C4-2B (cell line): ENCODE measurements at regions not wholly inside any gene's neighbourhood (a gene's known extent, or its start where the extent isn't known, plus 50 kb on each side); places are given as distances from the start of the nearest gene placed in this dataset.

Experiments used
- H3K27ac ChIP-seq: fragments of 450-650 bp; 2 replicates; pipeline ENCODE4 v1.5.1; 2017
- ZFX ChIP-seq: fragments of 450-650 bp; IDR thresholded peaks from 2 replicates; pipeline ENCODE4 v1.6.1; 2017
- TF ChIP-seq, protein P1 (sequence below): fragments of 450-650 bp; conservative IDR thresholded peaks from 2 replicates; pipeline ENCODE4 v1.5.1; 2017; ENCODE audit warnings: mild to moderate bottlenecking

DNA sequence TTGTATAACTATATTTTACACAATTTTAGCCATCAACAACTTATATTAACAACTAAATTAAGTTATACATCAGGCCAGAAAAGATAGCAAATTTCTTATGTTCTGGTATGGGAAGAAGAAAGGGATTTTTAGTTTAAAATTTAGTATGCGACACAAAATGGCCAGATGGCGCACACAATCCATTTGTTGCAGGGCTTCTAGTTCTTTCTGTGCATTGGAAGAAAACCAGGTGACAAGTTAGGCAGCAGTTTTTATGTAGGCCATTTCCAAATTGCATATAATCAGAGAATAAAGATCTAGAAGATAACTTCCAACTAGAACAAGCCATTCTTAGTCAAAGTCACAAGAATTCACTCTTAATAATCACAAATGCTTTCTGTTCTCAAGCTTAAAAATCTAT is 230.1 kb upstream of the ZNF717 start:
- H3K27ac ChIP-seq, result no peak overlapping the region
- no peak for TF ChIP-seq ZFX
- TF ChIP-seq, protein P1, sequence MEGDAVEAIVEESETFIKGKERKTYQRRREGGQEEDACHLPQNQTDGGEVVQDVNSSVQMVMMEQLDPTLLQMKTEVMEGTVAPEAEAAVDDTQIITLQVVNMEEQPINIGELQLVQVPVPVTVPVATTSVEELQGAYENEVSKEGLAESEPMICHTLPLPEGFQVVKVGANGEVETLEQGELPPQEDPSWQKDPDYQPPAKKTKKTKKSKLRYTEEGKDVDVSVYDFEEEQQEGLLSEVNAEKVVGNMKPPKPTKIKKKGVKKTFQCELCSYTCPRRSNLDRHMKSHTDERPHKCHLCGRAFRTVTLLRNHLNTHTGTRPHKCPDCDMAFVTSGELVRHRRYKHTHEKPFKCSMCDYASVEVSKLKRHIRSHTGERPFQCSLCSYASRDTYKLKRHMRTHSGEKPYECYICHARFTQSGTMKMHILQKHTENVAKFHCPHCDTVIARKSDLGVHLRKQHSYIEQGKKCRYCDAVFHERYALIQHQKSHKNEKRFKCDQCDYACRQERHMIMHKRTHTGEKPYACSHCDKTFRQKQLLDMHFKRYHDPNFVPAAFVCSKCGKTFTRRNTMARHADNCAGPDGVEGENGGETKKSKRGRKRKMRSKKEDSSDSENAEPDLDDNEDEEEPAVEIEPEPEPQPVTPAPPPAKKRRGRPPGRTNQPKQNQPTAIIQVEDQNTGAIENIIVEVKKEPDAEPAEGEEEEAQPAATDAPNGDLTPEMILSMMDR, result no peak

DNA sequence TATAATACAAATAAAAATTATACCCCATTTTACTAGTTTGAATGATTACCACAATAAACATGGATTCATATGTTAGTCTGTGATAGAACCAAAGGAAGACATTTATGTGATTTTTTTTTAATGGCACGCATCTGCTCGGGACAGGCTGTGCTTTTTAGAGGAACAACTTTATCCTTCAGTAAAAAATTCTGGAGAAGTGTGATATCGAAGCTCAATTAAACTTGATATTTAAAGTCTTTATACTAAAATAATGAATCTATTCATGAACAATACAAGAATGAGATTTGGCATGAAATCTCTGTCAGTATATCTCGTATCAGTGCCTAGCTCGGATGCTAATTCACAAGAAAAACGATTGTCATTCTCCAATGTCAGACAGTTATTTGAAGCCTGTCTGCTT is 230.8 kb upstream of the ZNF717 start:
- H3K27ac ChIP-seq, result no peak overlapping the region
- TF ChIP-seq ZFX, result no peak
- TF ChIP-seq, protein P1, result no peak

DNA sequence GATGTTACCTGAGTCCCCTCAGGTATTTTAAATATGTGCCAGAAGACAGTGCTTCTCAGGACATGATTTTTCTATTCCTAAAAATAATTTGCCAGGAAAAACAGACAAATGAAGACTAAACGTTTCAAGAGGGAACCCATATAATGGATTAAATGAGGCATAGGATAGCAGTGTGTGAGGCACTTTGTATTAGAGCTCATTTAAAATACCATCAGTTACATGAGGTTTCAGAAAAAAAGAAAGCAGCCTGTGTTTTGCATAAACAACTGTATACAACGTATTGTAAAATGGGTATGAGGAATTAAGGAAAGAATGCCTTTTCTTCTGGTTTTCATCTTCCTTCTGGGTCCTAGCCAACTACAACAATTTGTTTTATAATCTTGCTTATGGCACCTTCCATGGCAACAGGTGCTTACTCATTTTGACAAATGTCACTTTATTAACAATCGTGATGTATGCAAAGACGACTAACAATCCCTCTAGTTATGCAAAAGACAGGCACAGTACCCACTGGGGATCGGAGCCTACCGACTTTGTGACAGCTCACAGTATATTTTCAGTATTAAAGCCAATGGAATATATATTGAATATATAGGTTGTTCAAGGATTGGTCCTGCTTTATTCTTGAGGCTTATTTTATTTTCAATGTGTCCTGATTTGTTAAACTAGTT is 231.6 kb upstream of the ZNF717 start:
- TF ChIP-seq, protein P1, result no peak
- no peak for TF ChIP-seq ZFX
- no peak overlapping the region for H3K27ac ChIP-seq

DNA sequence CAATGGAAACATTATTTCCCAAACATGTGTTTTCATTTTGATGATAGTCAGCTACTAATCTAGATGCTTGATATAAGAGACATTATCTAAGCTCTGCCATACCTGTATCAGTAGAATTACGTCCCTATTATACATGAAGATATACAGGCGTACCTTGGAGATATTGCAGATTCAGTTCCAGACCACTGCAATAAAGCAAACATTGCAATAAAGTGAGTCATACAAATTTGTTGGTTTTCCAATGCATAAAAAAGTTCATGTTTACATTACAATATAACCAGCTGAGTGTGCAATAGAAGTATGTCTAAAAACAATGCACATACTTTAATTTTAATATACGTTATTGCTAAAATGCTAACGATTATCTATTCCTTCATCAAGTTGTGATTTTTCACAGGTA is 236.0 kb upstream of the ZNF717 start:
- TF ChIP-seq, protein P1, result no peak
- no peak for TF ChIP-seq ZFX
- no peak overlapping the region for H3K27ac ChIP-seq

DNA sequence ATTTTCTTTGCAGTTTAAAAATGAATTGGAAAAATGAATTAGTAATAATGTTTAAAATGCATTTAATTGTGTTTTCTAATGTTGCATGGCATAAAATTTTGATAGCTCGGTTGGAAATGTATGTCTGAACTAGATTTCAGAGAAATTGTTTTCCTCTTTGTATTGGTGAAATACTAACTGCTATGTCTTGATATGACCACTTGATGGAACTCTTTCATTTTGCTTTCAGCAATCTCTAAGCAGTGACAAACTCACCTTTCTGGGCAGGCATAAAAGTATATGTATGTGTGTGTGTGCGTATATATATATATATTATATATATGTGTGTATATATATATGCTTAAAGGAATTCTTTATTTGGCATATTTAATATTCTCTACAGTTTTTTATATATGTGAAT is 239.3 kb upstream of the ZNF717 start:
- no peak overlapping the region for H3K27ac ChIP-seq
- TF ChIP-seq, protein P1, result peak; percentile 63
- TF ChIP-seq ZFX, result no peak

DNA sequence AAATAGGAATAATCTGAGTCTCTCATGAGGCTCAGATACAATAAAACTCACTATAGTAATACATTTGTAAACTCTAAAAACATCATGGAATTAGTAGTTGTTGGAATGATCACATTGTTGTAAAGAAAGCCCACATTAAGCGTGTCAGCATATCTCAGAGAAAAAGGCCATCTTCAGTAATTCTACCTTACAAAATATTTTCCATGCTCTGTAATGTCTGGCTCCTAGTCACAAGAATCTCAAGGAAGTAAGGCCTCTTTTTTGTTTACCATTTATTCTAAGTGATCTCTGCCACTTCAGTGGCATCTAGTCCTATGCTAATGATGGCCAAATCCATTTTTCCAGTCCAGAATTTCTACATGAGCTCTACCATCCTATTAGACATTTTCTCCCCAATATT is 240.2 kb upstream of the ZNF717 start:
- TF ChIP-seq, protein P1, result no peak
- TF ChIP-seq ZFX, result no peak
- H3K27ac ChIP-seq, result no peak overlapping the region

DNA sequence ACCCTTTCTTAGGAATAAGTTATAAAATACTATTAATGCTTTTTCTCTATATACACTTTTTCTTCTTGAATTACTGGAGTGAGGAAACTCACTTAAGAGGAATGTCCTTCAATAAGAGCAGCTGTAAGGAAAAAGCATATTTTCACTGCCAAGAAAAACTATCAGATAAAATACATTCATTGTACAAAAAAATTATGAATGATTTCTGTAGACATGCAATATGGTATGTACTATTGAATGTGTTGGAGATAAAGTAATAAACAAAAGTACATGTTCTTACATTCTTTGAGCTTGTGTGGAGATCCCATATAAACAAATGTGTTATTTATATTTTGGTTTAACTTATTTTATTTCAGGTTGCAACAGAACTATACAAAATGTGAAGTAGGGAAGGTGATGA is 241.0 kb upstream of the ZNF717 start:
- TF ChIP-seq, protein P1, result no peak
- TF ChIP-seq ZFX, result no peak
- no peak overlapping the region for H3K27ac ChIP-seq
